ENCODE measurements at regions not wholly inside any gene's neighbourhood (a gene's known extent, or its start where the extent isn't known, plus 50 kb on each side); places are given as distances from the start of the nearest gene placed in this dataset.

- no peaks in the 10 kb centered on the region for H4K20me1 ChIP-seq (ENCODE audit: insufficient read depth)
- H3K9me3 ChIP-seq (ENCODE audit: low read depth), result no peaks in the 10 kb centered on the region
- H3K79me2 ChIP-seq (ENCODE audit: insufficient read depth), result no peaks in the 10 kb centered on the region
- no peak overlapping the region for H3K27ac ChIP-seq
- no peaks in the 10 kb centered on the region for H3K9me2 ChIP-seq (ENCODE audit: insufficient read depth)
- H2AFZ ChIP-seq, result no peak overlapping the region
- in situ Hi-C loops (cut with MboI), result no loop called here
- no peak for DNase-seq
- H3K9ac ChIP-seq, result no peak overlapping the region
- TF ChIP-seq EZH2 (IDR thresholded peaks at IDR 0.05; ENCODE audit: insufficient read depth, poor library complexity, severe bottlenecking) (no peak), EZH2phosphoT487 (IDR thresholded peaks at IDR 0.05; ENCODE audit: insufficient read depth, low read depth) (no peak)
- no peaks in the 10 kb centered on the region for H3K4me1 ChIP-seq (ENCODE audit: insufficient read depth)
- no peaks in the 10 kb centered on the region for H3K36me3 ChIP-seq (ENCODE audit: low read depth)
- H3K27me3 ChIP-seq (replicated peaks; ENCODE audit: insufficient read depth), result no peaks in the 10 kb centered on the region
- WGBS, 2 experiments (ENCODE audit: low coverage in 1 of 2, low lambda C conversion rate in 2 of 2, missing lambda C conversion rate in 2 of 2), result 0 to 2% methylated on average over 1 of the region's 1 CpG
- H3K4me3 ChIP-seq, result no peak overlapping the region
- H3F3A ChIP-seq (ENCODE audit: insufficient read depth), result no peaks in the 10 kb centered on the region
- H3K4me2 ChIP-seq (ENCODE audit: unreplicated experiment), result no peak overlapping the region
Measured at GRCh38 chr7:125136341-125136740, 206.7 kb upstream of the POT1 start.

- Histone ChIP-seq H3K27ac (no peak overlapping the region), H3K4me1 (ENCODE audit: insufficient read depth) (no peaks in the 10 kb centered on the region), H3K9ac (no peak overlapping the region), H3K9me3 (ENCODE audit: low read depth) (no peaks in the 10 kb centered on the region), H3K36me3 (ENCODE audit: low read depth) (no peaks in the 10 kb centered on the region), H4K20me1 (ENCODE audit: insufficient read depth) (no peaks in the 10 kb centered on the region), H3F3A (ENCODE audit: insufficient read depth) (no peaks in the 10 kb centered on the region), H3K4me2 (ENCODE audit: unreplicated experiment) (no peak overlapping the region), H3K4me3 (no peak overlapping the region), H3K27me3 (replicated peaks; ENCODE audit: insufficient read depth) (no peaks in the 10 kb centered on the region), H3K9me2 (ENCODE audit: insufficient read depth) (no peaks in the 10 kb centered on the region), H3K79me2 (ENCODE audit: insufficient read depth) (no peaks in the 10 kb centered on the region), H2AFZ (no peak overlapping the region)
- 0% methylated on average over 1 of the region's 1 CpG for WGBS, 2 experiments (ENCODE audit: low coverage in 1 of 2, low lambda C conversion rate in 2 of 2, missing lambda C conversion rate in 2 of 2)
- in situ Hi-C loops (cut with MboI), result no loop called here
- DNase-seq, result no peak
- no peak for TF ChIP-seq EZH2 (IDR thresholded peaks at IDR 0.05; ENCODE audit: insufficient read depth, poor library complexity, severe bottlenecking)
- TF ChIP-seq EZH2phosphoT487 (IDR thresholded peaks at IDR 0.05; ENCODE audit: insufficient read depth, low read depth), result no peak
Measured at GRCh38 chr7:125130173-125130572, 200.5 kb upstream of the POT1 start.

DNA sequence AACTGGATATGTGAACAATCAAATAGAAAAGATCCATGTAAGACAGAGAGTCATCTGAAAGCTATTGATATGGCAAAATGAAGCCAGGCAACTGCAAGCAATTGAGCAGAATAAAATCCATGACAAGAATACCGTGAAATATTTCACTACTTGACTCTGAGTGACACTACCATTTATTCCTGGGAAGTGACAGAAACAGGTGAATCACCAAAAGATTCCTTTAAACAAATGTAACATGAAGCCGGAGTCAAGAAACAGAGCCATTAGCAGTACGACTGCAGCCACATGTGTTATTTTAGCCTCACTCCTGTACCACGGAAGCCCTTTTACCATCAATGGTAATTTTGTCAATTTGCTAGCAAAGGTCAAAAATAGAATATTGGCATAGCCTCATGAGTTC is 197.7 kb upstream of the POT1 start:
- Histone ChIP-seq H3K9me3 (ENCODE audit: low read depth) (no peaks in the 10 kb centered on the region), H3K9me2 (ENCODE audit: insufficient read depth) (no peaks in the 10 kb centered on the region), H3K27me3 (replicated peaks; ENCODE audit: insufficient read depth) (no peaks in the 10 kb centered on the region), H3K79me2 (ENCODE audit: insufficient read depth) (no peaks in the 10 kb centered on the region), H3K36me3 (ENCODE audit: low read depth) (no peaks in the 10 kb centered on the region), H2AFZ (no peak overlapping the region), H4K20me1 (ENCODE audit: insufficient read depth) (no peaks in the 10 kb centered on the region), H3K4me2 (ENCODE audit: unreplicated experiment) (no peak overlapping the region), H3K27ac (no peak overlapping the region), H3K4me3 (no peak overlapping the region), H3F3A (ENCODE audit: insufficient read depth) (no peaks in the 10 kb centered on the region), H3K4me1 (ENCODE audit: insufficient read depth) (no peaks in the 10 kb centered on the region), H3K9ac (no peak overlapping the region)
- TF ChIP-seq EZH2phosphoT487 (IDR thresholded peaks at IDR 0.05; ENCODE audit: insufficient read depth, low read depth) (no peak), EZH2 (IDR thresholded peaks at IDR 0.05; ENCODE audit: insufficient read depth, poor library complexity, severe bottlenecking) (no peak)
- WGBS, 2 experiments (ENCODE audit: low coverage in 1 of 2, low lambda C conversion rate in 2 of 2, missing lambda C conversion rate in 2 of 2), result 22 to 23% methylated on average over 4 of the region's 4 CpGs
- DNase-seq, result no peak
- in situ Hi-C loops (cut with MboI), result no loop called here

- H3K79me2 ChIP-seq (ENCODE audit: insufficient read depth), result no peaks in the 10 kb centered on the region
- no peak overlapping the region for H3K4me3 ChIP-seq
- no peak overlapping the region for H3K4me2 ChIP-seq (ENCODE audit: unreplicated experiment)
- H3K27me3 ChIP-seq (replicated peaks; ENCODE audit: insufficient read depth), result no peaks in the 10 kb centered on the region
- H3K9me2 ChIP-seq (ENCODE audit: insufficient read depth), result no peaks in the 10 kb centered on the region
- no peak overlapping the region for H3K9ac ChIP-seq
- no peak overlapping the region for H3K27ac ChIP-seq
- H4K20me1 ChIP-seq (ENCODE audit: insufficient read depth), result no peaks in the 10 kb centered on the region
- no peak for TF ChIP-seq EZH2phosphoT487 (IDR thresholded peaks at IDR 0.05; ENCODE audit: insufficient read depth, low read depth)
- no peak for TF ChIP-seq EZH2 (IDR thresholded peaks at IDR 0.05; ENCODE audit: insufficient read depth, poor library complexity, severe bottlenecking)
- in situ Hi-C loops (cut with MboI), result no loop called here
- WGBS, 2 experiments (ENCODE audit: low coverage in 1 of 2, low lambda C conversion rate in 2 of 2, missing lambda C conversion rate in 2 of 2), result 0% methylated on average over 1 of the region's 1 CpG
- H3F3A ChIP-seq (ENCODE audit: insufficient read depth), result no peaks in the 10 kb centered on the region
- H3K9me3 ChIP-seq (ENCODE audit: low read depth), result no peaks in the 10 kb centered on the region
- H2AFZ ChIP-seq, result no peak overlapping the region
- H3K36me3 ChIP-seq (ENCODE audit: low read depth), result no peaks in the 10 kb centered on the region
- H3K4me1 ChIP-seq (ENCODE audit: insufficient read depth), result no peaks in the 10 kb centered on the region
- DNase-seq, result no peak
Measured at GRCh38 chr7:125126376-125126775, 196.8 kb upstream of the POT1 start.

GRCh38 chr7:125125315-125125714 is 195.7 kb upstream of the POT1 start:
- Histone ChIP-seq H2AFZ (no peak overlapping the region), H3K79me2 (ENCODE audit: insufficient read depth) (no peaks in the 10 kb centered on the region), H4K20me1 (ENCODE audit: insufficient read depth) (no peaks in the 10 kb centered on the region), H3K9me3 (ENCODE audit: low read depth) (no peaks in the 10 kb centered on the region), H3F3A (ENCODE audit: insufficient read depth) (no peaks in the 10 kb centered on the region), H3K36me3 (ENCODE audit: low read depth) (no peaks in the 10 kb centered on the region), H3K27me3 (replicated peaks; ENCODE audit: insufficient read depth) (no peaks in the 10 kb centered on the region), H3K4me1 (ENCODE audit: insufficient read depth) (no peaks in the 10 kb centered on the region), H3K9me2 (ENCODE audit: insufficient read depth) (no peaks in the 10 kb centered on the region), H3K27ac (no peak overlapping the region), H3K4me3 (no peak overlapping the region), H3K4me2 (ENCODE audit: unreplicated experiment) (no peak overlapping the region), H3K9ac (no peak overlapping the region)
- in situ Hi-C loops (cut with MboI), result no loop called here
- DNase-seq, result no peak
- 42 to 44% methylated on average over 15 of the region's 15 CpGs for WGBS, 2 experiments (ENCODE audit: low coverage in 1 of 2, low lambda C conversion rate in 2 of 2, missing lambda C conversion rate in 2 of 2)
- TF ChIP-seq EZH2phosphoT487 (IDR thresholded peaks at IDR 0.05; ENCODE audit: insufficient read depth, low read depth) (no peak), EZH2 (IDR thresholded peaks at IDR 0.05; ENCODE audit: insufficient read depth, poor library complexity, severe bottlenecking) (no peak)
